ENCODE measurements at regions not wholly inside any gene's neighbourhood (a gene's known extent, or its start where the extent isn't known, plus 50 kb on each side); places are given as distances from the start of the nearest gene placed in this dataset.

DNA sequence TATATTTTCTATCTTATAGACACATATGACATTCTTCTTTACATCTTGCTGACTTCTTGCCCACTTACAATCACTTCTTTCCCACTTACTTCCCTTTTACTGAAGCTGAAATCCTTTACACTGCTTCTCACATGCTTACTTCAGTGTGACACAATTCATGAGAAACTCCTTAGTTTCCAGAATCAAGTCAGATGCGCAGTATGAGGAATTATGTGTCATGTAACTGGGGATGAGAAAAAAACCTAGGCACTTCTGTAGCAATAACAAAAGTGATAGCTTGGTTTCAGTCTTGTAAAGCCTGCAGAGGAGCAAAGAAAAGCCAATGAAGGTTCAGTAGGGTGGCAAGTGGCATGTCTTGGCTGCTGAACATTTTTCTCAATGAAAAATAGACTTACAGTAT, 566.2 kb upstream of the RGS18 start:
- no peaks in the 10 kb centered on the region for H3K4me1 ChIP-seq (replicated peaks in 1 of 2; ENCODE audit: control insufficient read depth in 2 of 2, insufficient read depth in 2 of 2, low read length in 2 of 2)
- H3K9me3 ChIP-seq (replicated peaks; ENCODE audit: control insufficient read depth, insufficient read depth, low read depth, low read length) = no peaks in the 10 kb centered on the region; the same call in 1 of the 2 replicates
- FAIRE-seq (no peak), ATAC-seq (no peak), DNase-seq (ENCODE audit: extremely low read depth in 1 of 4, low spot score in 3 of 4) (no peak)
- H3K9me1 ChIP-seq (ENCODE audit: control insufficient read depth, insufficient read depth, low read length) = no peaks in the 10 kb centered on the region
- 11% methylated on average over 1 of the region's 1 CpG for WGBS (ENCODE audit: insufficient coverage, low coverage, missing lambda C conversion rate)
- H3K27ac ChIP-seq (ENCODE audit: extremely low read depth, low read depth, low read length) = no peak overlapping the region
- ChIA-PET CTCF (ENCODE audit: low intra/inter-chr PET ratio) (no interaction called here), POLR2A (no interaction called here)
- H3K79me2 ChIP-seq (ENCODE audit: control insufficient read depth, insufficient read depth, low read length) = no peaks in the 10 kb centered on the region
- no peak overlapping the region for H3K4me2 ChIP-seq (ENCODE audit: insufficient read depth, low read length)
- in situ Hi-C loops (cut with MboI) = no loop called here
- no peaks in the 10 kb centered on the region for H4K20me1 ChIP-seq (replicated peaks; ENCODE audit: control insufficient read depth, insufficient read depth, low read length)
- H3K4me3 ChIP-seq = no peak overlapping the region
- intact Hi-C loops (cut with micrococcal nuclease) = no loop called here
- BruUV-seq (replicated peaks) = no TSS peak
- H3K9ac ChIP-seq (ENCODE audit: insufficient read depth in 1 of 2, low read depth in 2 of 2, low read length in 2 of 2) = no peak overlapping the region
- H3K27me3 ChIP-seq (ENCODE audit: control insufficient read depth in 2 of 2, insufficient read depth in 2 of 2, low read length in 2 of 2) = no peaks in the 10 kb centered on the region
- H2AFZ ChIP-seq (ENCODE audit: low read depth, low read length) = peak overlapping the region; percentile 7; the same call in 1 of the 2 replicates
- no peaks in the 10 kb centered on the region for H3K36me3 ChIP-seq (ENCODE audit: control insufficient read depth, insufficient read depth, low read length)
- TF ChIP-seq, protein P1, sequence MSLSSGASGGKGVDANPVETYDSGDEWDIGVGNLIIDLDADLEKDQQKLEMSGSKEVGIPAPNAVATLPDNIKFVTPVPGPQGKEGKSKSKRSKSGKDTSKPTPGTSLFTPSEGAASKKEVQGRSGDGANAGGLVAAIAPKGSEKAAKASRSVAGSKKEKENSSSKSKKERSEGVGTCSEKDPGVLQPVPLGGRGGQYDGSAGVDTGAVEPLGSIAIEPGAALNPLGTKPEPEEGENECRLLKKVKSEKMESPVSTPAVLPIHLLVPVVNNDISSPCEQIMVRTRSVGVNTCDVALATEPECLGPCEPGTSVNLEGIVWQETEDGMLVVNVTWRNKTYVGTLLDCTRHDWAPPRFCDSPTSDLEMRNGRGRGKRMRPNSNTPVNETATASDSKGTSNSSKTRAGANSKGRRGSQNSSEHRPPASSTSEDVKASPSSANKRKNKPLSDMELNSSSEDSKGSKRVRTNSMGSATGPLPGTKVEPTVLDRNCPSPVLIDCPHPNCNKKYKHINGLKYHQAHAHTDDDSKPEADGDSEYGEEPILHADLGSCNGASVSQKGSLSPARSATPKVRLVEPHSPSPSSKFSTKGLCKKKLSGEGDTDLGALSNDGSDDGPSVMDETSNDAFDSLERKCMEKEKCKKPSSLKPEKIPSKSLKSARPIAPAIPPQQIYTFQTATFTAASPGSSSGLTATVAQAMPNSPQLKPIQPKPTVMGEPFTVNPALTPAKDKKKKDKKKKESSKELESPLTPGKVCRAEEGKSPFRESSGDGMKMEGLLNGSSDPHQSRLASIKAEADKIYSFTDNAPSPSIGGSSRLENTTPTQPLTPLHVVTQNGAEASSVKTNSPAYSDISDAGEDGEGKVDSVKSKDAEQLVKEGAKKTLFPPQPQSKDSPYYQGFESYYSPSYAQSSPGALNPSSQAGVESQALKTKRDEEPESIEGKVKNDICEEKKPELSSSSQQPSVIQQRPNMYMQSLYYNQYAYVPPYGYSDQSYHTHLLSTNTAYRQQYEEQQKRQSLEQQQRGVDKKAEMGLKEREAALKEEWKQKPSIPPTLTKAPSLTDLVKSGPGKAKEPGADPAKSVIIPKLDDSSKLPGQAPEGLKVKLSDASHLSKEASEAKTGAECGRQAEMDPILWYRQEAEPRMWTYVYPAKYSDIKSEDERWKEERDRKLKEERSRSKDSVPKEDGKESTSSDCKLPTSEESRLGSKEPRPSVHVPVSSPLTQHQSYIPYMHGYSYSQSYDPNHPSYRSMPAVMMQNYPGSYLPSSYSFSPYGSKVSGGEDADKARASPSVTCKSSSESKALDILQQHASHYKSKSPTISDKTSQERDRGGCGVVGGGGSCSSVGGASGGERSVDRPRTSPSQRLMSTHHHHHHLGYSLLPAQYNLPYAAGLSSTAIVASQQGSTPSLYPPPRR (CRISPR knock-in tag; IDR thresholded peaks at IDR 0.05; ENCODE audit: borderline replicate concordance) = no peak
- TF ChIP-seq CREBBP (IDR thresholded peaks at IDR 0.05; ENCODE audit: low read depth, low read length) = no peak
- TF ChIP-seq CREM (IDR thresholded peaks at IDR 0.05; ENCODE audit: low read depth) = no peak
- no peak for TF ChIP-seq KDM2B (CRISPR knock-in tag; IDR thresholded peaks at IDR 0.05)
- TF ChIP-seq, protein P2, sequence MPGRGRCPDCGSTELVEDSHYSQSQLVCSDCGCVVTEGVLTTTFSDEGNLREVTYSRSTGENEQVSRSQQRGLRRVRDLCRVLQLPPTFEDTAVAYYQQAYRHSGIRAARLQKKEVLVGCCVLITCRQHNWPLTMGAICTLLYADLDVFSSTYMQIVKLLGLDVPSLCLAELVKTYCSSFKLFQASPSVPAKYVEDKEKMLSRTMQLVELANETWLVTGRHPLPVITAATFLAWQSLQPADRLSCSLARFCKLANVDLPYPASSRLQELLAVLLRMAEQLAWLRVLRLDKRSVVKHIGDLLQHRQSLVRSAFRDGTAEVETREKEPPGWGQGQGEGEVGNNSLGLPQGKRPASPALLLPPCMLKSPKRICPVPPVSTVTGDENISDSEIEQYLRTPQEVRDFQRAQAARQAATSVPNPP (IDR thresholded peaks at IDR 0.05; ENCODE audit: borderline replicate concordance, insufficient read depth, insufficient read length) = no peak
- TF ChIP-seq GATAD2B (IDR thresholded peaks at IDR 0.05; ENCODE audit: borderline replicate concordance) = no peak
- TF ChIP-seq NR2C1 (IDR thresholded peaks at IDR 0.05) = no peak
- TF ChIP-seq NR2C1 (tag; IDR thresholded peaks at IDR 0.05) = no peak
- TF ChIP-seq ZBTB7A (IDR thresholded peaks at IDR 0.05; ENCODE audit: borderline replicate concordance, control insufficient read depth, low read depth, low read length) = no peak
- TF ChIP-seq, protein P3, sequence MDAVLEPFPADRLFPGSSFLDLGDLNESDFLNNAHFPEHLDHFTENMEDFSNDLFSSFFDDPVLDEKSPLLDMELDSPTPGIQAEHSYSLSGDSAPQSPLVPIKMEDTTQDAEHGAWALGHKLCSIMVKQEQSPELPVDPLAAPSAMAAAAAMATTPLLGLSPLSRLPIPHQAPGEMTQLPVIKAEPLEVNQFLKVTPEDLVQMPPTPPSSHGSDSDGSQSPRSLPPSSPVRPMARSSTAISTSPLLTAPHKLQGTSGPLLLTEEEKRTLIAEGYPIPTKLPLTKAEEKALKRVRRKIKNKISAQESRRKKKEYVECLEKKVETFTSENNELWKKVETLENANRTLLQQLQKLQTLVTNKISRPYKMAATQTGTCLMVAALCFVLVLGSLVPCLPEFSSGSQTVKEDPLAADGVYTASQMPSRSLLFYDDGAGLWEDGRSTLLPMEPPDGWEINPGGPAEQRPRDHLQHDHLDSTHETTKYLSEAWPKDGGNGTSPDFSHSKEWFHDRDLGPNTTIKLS (IDR thresholded peaks at IDR 0.05; ENCODE audit: borderline replicate concordance, low read depth) = no peak
- TF ChIP-seq, protein P4, sequence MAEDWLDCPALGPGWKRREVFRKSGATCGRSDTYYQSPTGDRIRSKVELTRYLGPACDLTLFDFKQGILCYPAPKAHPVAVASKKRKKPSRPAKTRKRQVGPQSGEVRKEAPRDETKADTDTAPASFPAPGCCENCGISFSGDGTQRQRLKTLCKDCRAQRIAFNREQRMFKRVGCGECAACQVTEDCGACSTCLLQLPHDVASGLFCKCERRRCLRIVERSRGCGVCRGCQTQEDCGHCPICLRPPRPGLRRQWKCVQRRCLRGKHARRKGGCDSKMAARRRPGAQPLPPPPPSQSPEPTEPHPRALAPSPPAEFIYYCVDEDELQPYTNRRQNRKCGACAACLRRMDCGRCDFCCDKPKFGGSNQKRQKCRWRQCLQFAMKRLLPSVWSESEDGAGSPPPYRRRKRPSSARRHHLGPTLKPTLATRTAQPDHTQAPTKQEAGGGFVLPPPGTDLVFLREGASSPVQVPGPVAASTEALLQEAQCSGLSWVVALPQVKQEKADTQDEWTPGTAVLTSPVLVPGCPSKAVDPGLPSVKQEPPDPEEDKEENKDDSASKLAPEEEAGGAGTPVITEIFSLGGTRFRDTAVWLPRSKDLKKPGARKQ (CRISPR knock-in tag; IDR thresholded peaks at IDR 0.05) = no peak
- no peak for TF ChIP-seq ZFX (CRISPR knock-in tag; IDR thresholded peaks at IDR 0.05)
- TF ChIP-seq, protein P5, sequence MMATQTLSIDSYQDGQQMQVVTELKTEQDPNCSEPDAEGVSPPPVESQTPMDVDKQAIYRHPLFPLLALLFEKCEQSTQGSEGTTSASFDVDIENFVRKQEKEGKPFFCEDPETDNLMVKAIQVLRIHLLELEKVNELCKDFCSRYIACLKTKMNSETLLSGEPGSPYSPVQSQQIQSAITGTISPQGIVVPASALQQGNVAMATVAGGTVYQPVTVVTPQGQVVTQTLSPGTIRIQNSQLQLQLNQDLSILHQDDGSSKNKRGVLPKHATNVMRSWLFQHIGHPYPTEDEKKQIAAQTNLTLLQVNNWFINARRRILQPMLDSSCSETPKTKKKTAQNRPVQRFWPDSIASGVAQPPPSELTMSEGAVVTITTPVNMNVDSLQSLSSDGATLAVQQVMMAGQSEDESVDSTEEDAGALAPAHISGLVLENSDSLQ (IDR thresholded peaks at IDR 0.05) = no peak
